ENCODE measurements at regions not wholly inside any gene's neighbourhood (a gene's known extent, or its start where the extent isn't known, plus 50 kb on each side); places are given as distances from the start of the nearest gene placed in this dataset.

GRCh38 chr6:80522576-80522975 is 416.1 kb downstream of the BCKDHB start (continued):
- TF ChIP-seq ELF4 (CRISPR knock-in tag; IDR thresholded peaks at IDR 0.05; ENCODE audit: low read depth) (no peak), GRHL2 (CRISPR knock-in tag; IDR thresholded peaks at IDR 0.05; ENCODE audit: insufficient replicate concordance, severe bottlenecking) (no peak), CTCF (IDR thresholded peaks at IDR 0.05) (no peak), USF1 (CRISPR knock-in tag; IDR thresholded peaks at IDR 0.05) (no peak), JAZF1 (CRISPR knock-in tag; IDR thresholded peaks at IDR 0.05) (no peak), AR (CRISPR knock-in tag; IDR thresholded peaks at IDR 0.05) (no peak), HMGA2 (CRISPR knock-in tag; IDR thresholded peaks at IDR 0.05) (no peak), MXD4 (CRISPR knock-in tag; IDR thresholded peaks at IDR 0.05; ENCODE audit: borderline replicate concordance) (no peak), ATF2 (CRISPR knock-in tag; IDR thresholded peaks at IDR 0.05; ENCODE audit: borderline replicate concordance, low read depth) (no peak)

- H3K36me3 Mint-ChIP-seq = peaks cover 15% of the 10 kb centered on the region
- CTCF ChIA-PET = no interaction called here
- peaks cover 4% of the 10 kb centered on the region; the same call in 1 of the 2 replicates for H3K9me3 Mint-ChIP-seq
- POLR2A ChIA-PET = no interaction called here
- no peak overlapping the region for H3K4me3 Mint-ChIP-seq
- ATAC-seq (no peak), DNase-seq (ENCODE audit: low spot score) (no peak)
- no peak overlapping the region for H3K27ac Mint-ChIP-seq
- H3K27me3 Mint-ChIP-seq (ENCODE audit: low read depth) = peaks cover 2% of the 10 kb centered on the region; the same call in 1 of the 2 replicates
- peaks cover 43% of the 10 kb centered on the region for H3K4me1 Mint-ChIP-seq
- TF ChIP-seq ZNF512 (CRISPR knock-in tag; IDR thresholded peaks at IDR 0.05; ENCODE audit: borderline replicate concordance) (no peak), KAT7 (CRISPR knock-in tag; IDR thresholded peaks at IDR 0.05; ENCODE audit: borderline replicate concordance) (no peak), AR (CRISPR knock-in tag; IDR thresholded peaks at IDR 0.05) (no peak), TEAD1 (CRISPR knock-in tag; IDR thresholded peaks at IDR 0.05) (no peak), ZNF263 (CRISPR knock-in tag; IDR thresholded peaks at IDR 0.05; ENCODE audit: low read depth) (no peak), E2F5 (CRISPR knock-in tag; IDR thresholded peaks at IDR 0.05) (no peak), FOXP1 (CRISPR knock-in tag; IDR thresholded peaks at IDR 0.05; ENCODE audit: borderline replicate concordance) (no peak), RORB (CRISPR knock-in tag; IDR thresholded peaks at IDR 0.05) (no peak), SMAD4 (CRISPR knock-in tag; IDR thresholded peaks at IDR 0.05) (no peak), E2F4 (CRISPR knock-in tag; IDR thresholded peaks at IDR 0.05; ENCODE audit: borderline replicate concordance, low read depth) (no peak), GRHL2 (CRISPR knock-in tag; IDR thresholded peaks at IDR 0.05; ENCODE audit: insufficient replicate concordance, severe bottlenecking) (no peak)
These were observed 413.5 kb downstream of the BCKDHB start for GRCh38 chr6:80519811-80520594.

Measured in WTC11 (cell line).